ENCODE measurements at regions not wholly inside any gene's neighbourhood (a gene's known extent, or its start where the extent isn't known, plus 50 kb on each side); places are given as distances from the start of the nearest gene placed in this dataset.
"Not testable (repeated sequence)": the region's sequence is repeated elsewhere in the genome, so short reads cannot be mapped to it uniquely, and the experiment has no call there.

DNA sequence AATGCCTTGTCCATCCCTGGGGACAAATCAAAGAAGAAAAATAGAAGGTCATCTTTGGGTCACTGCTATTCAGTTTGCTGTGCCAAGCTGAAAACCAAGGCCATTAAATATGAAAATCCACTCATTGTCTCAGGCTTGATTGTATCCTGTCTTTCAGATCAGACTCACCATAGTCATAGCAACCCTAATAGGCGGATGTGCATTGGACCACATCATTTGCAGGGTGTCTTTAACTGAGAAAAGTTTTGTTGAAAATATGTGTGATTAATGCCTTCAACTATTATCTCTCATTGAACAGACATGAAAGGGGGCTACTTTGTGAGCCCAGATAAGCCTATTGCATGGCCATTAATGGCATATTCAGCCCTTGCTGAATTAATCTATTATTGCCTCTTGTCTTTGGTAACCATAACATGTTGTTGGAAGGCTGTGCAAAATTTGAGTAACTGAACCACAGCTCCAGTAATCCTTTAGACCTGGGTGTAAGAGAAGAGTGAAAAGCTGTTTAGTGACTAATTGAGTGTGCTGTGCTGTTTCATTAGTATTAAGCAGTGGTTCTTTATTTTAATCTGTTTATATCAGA lies 453.6 kb upstream of the EPHA5 start:
- TF ChIP-seq SUZ12 (IDR thresholded peaks at IDR 0.05; ENCODE audit: extremely low read depth, insufficient read depth, insufficient read length) (no peak), ZNF274 (IDR thresholded peaks at IDR 0.05; ENCODE audit: low read depth, low read length) (no peak), YY1 (IDR thresholded peaks at IDR 0.05; ENCODE audit: insufficient read depth, insufficient read length) (no peak)
- H3K9ac ChIP-seq (ENCODE audit: insufficient read length, low read depth): no peak overlapping the region
- H3K36me3 ChIP-seq (ENCODE audit: insufficient read depth, insufficient read length, low read length): no peaks in the 10 kb centered on the region
- H3K4me1 ChIP-seq (ENCODE audit: insufficient read depth, insufficient read length): no peaks in the 10 kb centered on the region
- DNase-seq (ENCODE audit: low read depth, low spot score): no peak
- no peaks in the 10 kb centered on the region for H3K9me3 ChIP-seq (ENCODE audit: insufficient read depth, low read length)
- no peaks in the 10 kb centered on the region for H3K27me3 ChIP-seq (ENCODE audit: insufficient read depth, insufficient read length)
- H3K4me3 ChIP-seq (ENCODE audit: insufficient read length, low read depth): no peak overlapping the region

GRCh38 chr4:66123190-66123589 lies 452.9 kb upstream of the EPHA5 start:
- no peak for DNase-seq (ENCODE audit: low read depth, low spot score)
- Histone ChIP-seq H3K9ac (ENCODE audit: insufficient read length, low read depth) (no peak overlapping the region), H3K27me3 (ENCODE audit: insufficient read depth, insufficient read length) (no peaks in the 10 kb centered on the region), H3K4me1 (ENCODE audit: insufficient read depth, insufficient read length) (no peaks in the 10 kb centered on the region), H3K9me3 (ENCODE audit: insufficient read depth, low read length) (no peaks in the 10 kb centered on the region), H3K4me3 (ENCODE audit: insufficient read length, low read depth) (no peak overlapping the region), H3K36me3 (ENCODE audit: insufficient read depth, insufficient read length, low read length) (no peaks in the 10 kb centered on the region)
- TF ChIP-seq ZNF274 (IDR thresholded peaks at IDR 0.05; ENCODE audit: low read depth, low read length): no peak
- TF ChIP-seq SUZ12 (IDR thresholded peaks at IDR 0.05; ENCODE audit: extremely low read depth, insufficient read depth, insufficient read length): no peak
- TF ChIP-seq YY1 (IDR thresholded peaks at IDR 0.05; ENCODE audit: insufficient read depth, insufficient read length): no peak

DNA sequence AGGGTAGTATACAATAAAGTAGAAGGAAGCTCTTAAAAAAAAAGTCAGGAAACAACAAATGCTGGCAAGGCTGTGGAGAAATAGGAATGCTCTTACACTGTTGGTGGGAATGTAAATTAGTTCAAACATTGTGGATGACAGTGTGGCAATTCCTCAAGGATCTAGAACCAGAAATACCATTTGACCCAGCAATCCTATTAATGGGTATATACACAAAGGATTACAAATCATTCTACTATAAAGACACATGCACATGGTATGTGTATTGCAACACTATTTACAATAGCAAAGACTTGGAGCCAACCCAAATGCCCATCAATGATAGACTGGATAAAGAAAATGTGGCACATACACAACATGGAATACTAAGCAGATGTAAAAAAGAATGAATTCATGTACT lies 444.9 kb upstream of the EPHA5 start:
- not testable (repeated sequence) for H3K27me3 ChIP-seq (ENCODE audit: insufficient read depth, insufficient read length); H3K4me3 ChIP-seq (ENCODE audit: insufficient read length, low read depth); H3K36me3 ChIP-seq (ENCODE audit: insufficient read depth, insufficient read length, low read length); H3K9me3 ChIP-seq (ENCODE audit: insufficient read depth, low read length); H3K9ac ChIP-seq (ENCODE audit: insufficient read length, low read depth); H3K4me1 ChIP-seq (ENCODE audit: insufficient read depth, insufficient read length); DNase-seq (ENCODE audit: low read depth, low spot score)

GRCh38 chr4:66108898-66109297 lies 438.6 kb upstream of the EPHA5 start:
- Histone ChIP-seq H3K4me3 (ENCODE audit: insufficient read length, low read depth) (no peak overlapping the region), H3K4me1 (ENCODE audit: insufficient read depth, insufficient read length) (no peaks in the 10 kb centered on the region), H3K9me3 (ENCODE audit: insufficient read depth, low read length) (no peaks in the 10 kb centered on the region), H3K9ac (ENCODE audit: insufficient read length, low read depth) (no peak overlapping the region), H3K27me3 (ENCODE audit: insufficient read depth, insufficient read length) (no peaks in the 10 kb centered on the region), H3K36me3 (ENCODE audit: insufficient read depth, insufficient read length, low read length) (no peaks in the 10 kb centered on the region)
- TF ChIP-seq YY1 (IDR thresholded peaks at IDR 0.05; ENCODE audit: insufficient read depth, insufficient read length) (no peak), SUZ12 (IDR thresholded peaks at IDR 0.05; ENCODE audit: extremely low read depth, insufficient read depth, insufficient read length) (no peak), ZNF274 (IDR thresholded peaks at IDR 0.05; ENCODE audit: low read depth, low read length) (no peak)
- no peak for DNase-seq (ENCODE audit: low read depth, low spot score)

DNA sequence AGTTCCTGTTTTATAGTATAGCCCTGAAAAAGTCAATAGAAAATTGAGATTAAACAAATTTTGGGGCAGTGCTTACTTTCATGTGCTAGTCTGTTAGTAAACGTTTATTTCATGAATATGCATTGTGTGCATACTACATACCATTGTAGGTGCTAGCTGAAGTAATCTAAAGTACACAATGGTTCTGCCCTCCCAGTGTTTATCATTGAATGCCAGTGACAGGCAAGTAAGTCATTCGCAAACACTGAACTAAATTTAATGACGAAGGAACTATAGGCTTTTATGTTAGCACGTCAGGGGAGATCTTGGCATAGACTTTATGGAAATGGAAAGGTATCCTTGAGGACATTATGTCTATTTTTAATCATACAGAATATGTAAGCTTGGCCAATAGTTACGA lies 426.9 kb upstream of the EPHA5 start:
- H3K36me3 ChIP-seq (ENCODE audit: insufficient read depth, insufficient read length, low read length): no peaks in the 10 kb centered on the region
- H3K9me3 ChIP-seq (ENCODE audit: insufficient read depth, low read length): no peaks in the 10 kb centered on the region
- H3K27me3 ChIP-seq (ENCODE audit: insufficient read depth, insufficient read length): no peaks in the 10 kb centered on the region
- no peak overlapping the region for H3K4me3 ChIP-seq (ENCODE audit: insufficient read length, low read depth)
- TF ChIP-seq YY1 (IDR thresholded peaks at IDR 0.05; ENCODE audit: insufficient read depth, insufficient read length) (no peak), SUZ12 (IDR thresholded peaks at IDR 0.05; ENCODE audit: extremely low read depth, insufficient read depth, insufficient read length) (no peak), ZNF274 (IDR thresholded peaks at IDR 0.05; ENCODE audit: low read depth, low read length) (no peak)
- no peaks in the 10 kb centered on the region for H3K4me1 ChIP-seq (ENCODE audit: insufficient read depth, insufficient read length)
- no peak for DNase-seq (ENCODE audit: low read depth, low spot score)
- H3K9ac ChIP-seq (ENCODE audit: insufficient read length, low read depth): no peak overlapping the region

DNA sequence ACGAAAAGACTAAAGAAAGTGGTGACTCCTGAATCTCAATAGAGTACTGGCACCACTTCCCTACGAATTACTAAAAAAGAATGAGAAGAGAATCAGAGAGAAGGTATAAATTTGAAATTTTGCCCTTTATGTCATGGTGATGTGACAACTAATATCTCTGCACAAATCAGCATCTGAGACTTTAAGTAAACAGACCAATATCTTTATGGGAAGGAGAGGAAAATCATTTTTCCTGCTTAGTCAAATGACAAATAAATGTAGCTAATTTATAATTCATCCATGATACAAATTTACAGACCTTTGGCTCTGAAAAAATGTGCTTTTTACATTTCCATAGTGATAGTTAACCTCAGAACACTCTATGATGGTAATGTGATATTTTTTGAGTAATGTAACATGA lies 424.8 kb upstream of the EPHA5 start:
- no peaks in the 10 kb centered on the region for H3K4me1 ChIP-seq (ENCODE audit: insufficient read depth, insufficient read length)
- H3K27me3 ChIP-seq (ENCODE audit: insufficient read depth, insufficient read length): no peaks in the 10 kb centered on the region
- no peaks in the 10 kb centered on the region for H3K36me3 ChIP-seq (ENCODE audit: insufficient read depth, insufficient read length, low read length)
- H3K4me3 ChIP-seq (ENCODE audit: insufficient read length, low read depth): no peak overlapping the region
- H3K9ac ChIP-seq (ENCODE audit: insufficient read length, low read depth): no peak overlapping the region
- no peak for DNase-seq (ENCODE audit: low read depth, low spot score)
- no peaks in the 10 kb centered on the region for H3K9me3 ChIP-seq (ENCODE audit: insufficient read depth, low read length)
- TF ChIP-seq YY1 (IDR thresholded peaks at IDR 0.05; ENCODE audit: insufficient read depth, insufficient read length): no peak
- no peak for TF ChIP-seq ZNF274 (IDR thresholded peaks at IDR 0.05; ENCODE audit: low read depth, low read length)
- TF ChIP-seq SUZ12 (IDR thresholded peaks at IDR 0.05; ENCODE audit: extremely low read depth, insufficient read depth, insufficient read length): no peak

GRCh38 chr4:66094070-66094469 lies 423.8 kb upstream of the EPHA5 start:
- Histone ChIP-seq H3K27me3 (ENCODE audit: insufficient read depth, insufficient read length) (no peaks in the 10 kb centered on the region), H3K9me3 (ENCODE audit: insufficient read depth, low read length) (no peaks in the 10 kb centered on the region), H3K4me3 (ENCODE audit: insufficient read length, low read depth) (no peak overlapping the region), H3K9ac (ENCODE audit: insufficient read length, low read depth) (no peak overlapping the region), H3K4me1 (ENCODE audit: insufficient read depth, insufficient read length) (no peaks in the 10 kb centered on the region), H3K36me3 (ENCODE audit: insufficient read depth, insufficient read length, low read length) (no peaks in the 10 kb centered on the region)
- no peak for DNase-seq (ENCODE audit: low read depth, low spot score)
- TF ChIP-seq ZNF274 (IDR thresholded peaks at IDR 0.05; ENCODE audit: low read depth, low read length) (no peak), YY1 (IDR thresholded peaks at IDR 0.05; ENCODE audit: insufficient read depth, insufficient read length) (no peak), SUZ12 (IDR thresholded peaks at IDR 0.05; ENCODE audit: extremely low read depth, insufficient read depth, insufficient read length) (no peak)

DNA sequence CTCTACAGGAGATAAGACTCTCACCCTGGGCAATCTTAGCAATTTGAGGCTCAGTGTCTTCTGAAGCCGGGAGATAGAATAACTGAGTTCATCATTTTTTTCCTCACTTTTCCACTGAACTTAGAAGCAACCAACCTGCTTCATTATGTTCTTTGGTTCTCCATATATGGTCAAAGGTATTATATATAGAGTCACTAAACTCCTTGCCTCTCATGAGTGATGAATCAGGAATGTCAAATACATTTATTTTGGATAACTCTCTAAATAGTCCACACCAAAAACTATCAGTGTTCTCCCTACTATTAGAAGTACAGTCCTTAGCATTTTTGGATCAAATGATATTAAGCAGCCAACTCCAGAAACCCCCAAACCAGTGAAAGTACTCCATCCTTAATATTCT lies 421.5 kb upstream of the EPHA5 start:
- no peaks in the 10 kb centered on the region for H3K27me3 ChIP-seq (ENCODE audit: insufficient read depth, insufficient read length)

More for the DNA sequence above, 421.5 kb upstream of the EPHA5 start:
- Histone ChIP-seq H3K9me3 (ENCODE audit: insufficient read depth, low read length) (no peaks in the 10 kb centered on the region), H3K9ac (ENCODE audit: insufficient read length, low read depth) (no peak overlapping the region), H3K36me3 (ENCODE audit: insufficient read depth, insufficient read length, low read length) (no peaks in the 10 kb centered on the region), H3K4me1 (ENCODE audit: insufficient read depth, insufficient read length) (no peaks in the 10 kb centered on the region), H3K4me3 (ENCODE audit: insufficient read length, low read depth) (no peak overlapping the region)
- DNase-seq (ENCODE audit: low read depth, low spot score): no peak
- TF ChIP-seq SUZ12 (IDR thresholded peaks at IDR 0.05; ENCODE audit: extremely low read depth, insufficient read depth, insufficient read length) (no peak), ZNF274 (IDR thresholded peaks at IDR 0.05; ENCODE audit: low read depth, low read length) (no peak), YY1 (IDR thresholded peaks at IDR 0.05; ENCODE audit: insufficient read depth, insufficient read length) (no peak)

Measured in NT2/D1 (cell line).